Prostate gland (tissue), 2 donors: ENCODE measurements at regions not wholly inside any gene's neighbourhood (a gene's known extent, or its start where the extent isn't known, plus 50 kb on each side); places are given as distances from the start of the nearest gene placed in this dataset.

ENCODE experiments used
- DNase-seq: peaks from one replicate; pipeline ENCODE4 v3.0.0-alpha.2; 2019; ENCODE audit warnings: low spot score
- H3K27ac ChIP-seq, 2 donors: fragments of 200-600 bp; sonication (generic); 2 replicates each; pipeline ENCODE4 v1.5.1; 2017 to 2019
- H3K27me3 ChIP-seq: fragments of 200-600 bp; sonication (generic); replicated peaks from 2 replicates; pipeline ENCODE4 v1.5.1; 2019; ENCODE audit not compliant: insufficient read depth
- H3K36me3 ChIP-seq, 2 donors: fragments of 200-600 bp; sonication (generic); 1 replicate in 1 of 2; 2 replicates in 1 of 2; pipeline versions ENCODE4 v1.5.1 to v1.8.1; 2017 to 2019
- H3K4me1 ChIP-seq: fragments of 200-600 bp; sonication (generic); replicated peaks from 2 replicates; pipeline ENCODE4 v1.5.1; 2019
- H3K4me3 ChIP-seq, 2 donors: fragments of 200-600 bp; sonication (generic); 2 replicates each; pipeline ENCODE4 v1.5.1; 2017 to 2019
- H3K9me3 ChIP-seq: fragments of 200-600 bp; sonication (generic); 2 replicates; pipeline ENCODE4 v1.5.1; 2017
- POLR2A ChIP-seq: fragments of 450-650 bp; IDR thresholded peaks from one replicate; pipeline ENCODE4 v1.6.1; 2016; ENCODE audit warnings: antibody characterized with exemption, mild to moderate bottlenecking
- POLR2AphosphoS5 ChIP-seq: sonication (generic); formaldehyde crosslinking; IDR thresholded peaks from one replicate; pipeline ENCODE4 v1.6.1; 2017; ENCODE audit warnings: antibody characterized with exemption
- WGBS: methylation state at CpG from one replicate; pipeline ENCODE4 v1.1.5; 2018; 5-methylcytosine and 5-hydroxymethylcytosine counted together
- intact Hi-C: fragments of 100-400 bp; cut with DNase I; formaldehyde crosslinking; loops from one replicate; pipeline ENCODE4 v1.14.2; 2022
- TF ChIP-seq, protein P1 (sequence below), 4 experiments: fragments of 200-600 bp in 2 of 4; fragments of 450-650 bp in 2 of 4; sonication (generic) in 2 of 4; IDR thresholded peaks; 1 replicate in 3 of 4; 2 replicates in 1 of 4; pipeline ENCODE4 v1.5.1; 2016 to 2019; ENCODE audit warnings: antibody characterized with exemption in 4 of 4, mild to moderate bottlenecking in 2 of 4, moderate library complexity in 2 of 4

DNA sequence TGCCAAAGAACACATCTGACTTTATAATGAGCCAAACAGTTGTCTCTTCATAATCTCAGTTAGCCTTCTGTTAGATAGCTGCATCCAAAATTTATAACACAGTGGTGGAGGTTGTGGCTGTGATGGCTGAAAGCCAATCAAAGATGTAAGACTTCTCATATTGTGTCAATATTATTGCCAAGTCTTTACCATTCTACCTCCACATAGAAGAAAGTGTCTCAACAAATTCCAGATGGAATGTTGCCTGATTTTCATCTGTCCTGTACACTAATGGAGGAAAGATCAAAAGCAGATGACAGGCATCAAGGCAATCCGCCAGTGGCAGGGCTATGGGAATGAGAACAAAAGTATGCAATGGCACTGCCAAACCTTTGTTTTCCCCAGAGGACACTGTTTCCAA lies 813.1 kb upstream of the NOVA1 start:
- TF ChIP-seq, protein P1, sequence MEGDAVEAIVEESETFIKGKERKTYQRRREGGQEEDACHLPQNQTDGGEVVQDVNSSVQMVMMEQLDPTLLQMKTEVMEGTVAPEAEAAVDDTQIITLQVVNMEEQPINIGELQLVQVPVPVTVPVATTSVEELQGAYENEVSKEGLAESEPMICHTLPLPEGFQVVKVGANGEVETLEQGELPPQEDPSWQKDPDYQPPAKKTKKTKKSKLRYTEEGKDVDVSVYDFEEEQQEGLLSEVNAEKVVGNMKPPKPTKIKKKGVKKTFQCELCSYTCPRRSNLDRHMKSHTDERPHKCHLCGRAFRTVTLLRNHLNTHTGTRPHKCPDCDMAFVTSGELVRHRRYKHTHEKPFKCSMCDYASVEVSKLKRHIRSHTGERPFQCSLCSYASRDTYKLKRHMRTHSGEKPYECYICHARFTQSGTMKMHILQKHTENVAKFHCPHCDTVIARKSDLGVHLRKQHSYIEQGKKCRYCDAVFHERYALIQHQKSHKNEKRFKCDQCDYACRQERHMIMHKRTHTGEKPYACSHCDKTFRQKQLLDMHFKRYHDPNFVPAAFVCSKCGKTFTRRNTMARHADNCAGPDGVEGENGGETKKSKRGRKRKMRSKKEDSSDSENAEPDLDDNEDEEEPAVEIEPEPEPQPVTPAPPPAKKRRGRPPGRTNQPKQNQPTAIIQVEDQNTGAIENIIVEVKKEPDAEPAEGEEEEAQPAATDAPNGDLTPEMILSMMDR (IDR thresholded peaks at IDR 0.05), result no peak
- TF ChIP-seq POLR2A (no peak), POLR2AphosphoS5 (no peak)
- Histone ChIP-seq H3K4me1 (no peaks in the 10 kb centered on the region), H3K27me3 (no peaks in the 10 kb centered on the region), H3K36me3 (no peaks in the 10 kb centered on the region), H3K27ac (no peak overlapping the region), H3K9me3 (no peaks in the 10 kb centered on the region), H3K4me3 (no peak overlapping the region)
- DNase-seq, result no peak
- 15% methylated on average over 1 of the region's 1 CpG for WGBS
- intact Hi-C loops, result no loop called here

- Histone ChIP-seq H3K36me3 (no peaks in the 10 kb centered on the region), H3K27me3 (no peaks in the 10 kb centered on the region), H3K4me3 (no peak overlapping the region), H3K4me1 (no peaks in the 10 kb centered on the region), H3K27ac (no peak overlapping the region), H3K9me3 (no peaks in the 10 kb centered on the region)
- WGBS, result 93% methylated on average over 4 of the region's 4 CpGs
- no peak for TF ChIP-seq POLR2A
- TF ChIP-seq, protein P1 (IDR thresholded peaks at IDR 0.05), result no peak
- TF ChIP-seq POLR2AphosphoS5, result no peak
- DNase-seq, result no peak
- intact Hi-C loops, result no loop called here
Observed at GRCh38 chr14:27427796-27428195, 830.0 kb upstream of the NOVA1 start.

DNA sequence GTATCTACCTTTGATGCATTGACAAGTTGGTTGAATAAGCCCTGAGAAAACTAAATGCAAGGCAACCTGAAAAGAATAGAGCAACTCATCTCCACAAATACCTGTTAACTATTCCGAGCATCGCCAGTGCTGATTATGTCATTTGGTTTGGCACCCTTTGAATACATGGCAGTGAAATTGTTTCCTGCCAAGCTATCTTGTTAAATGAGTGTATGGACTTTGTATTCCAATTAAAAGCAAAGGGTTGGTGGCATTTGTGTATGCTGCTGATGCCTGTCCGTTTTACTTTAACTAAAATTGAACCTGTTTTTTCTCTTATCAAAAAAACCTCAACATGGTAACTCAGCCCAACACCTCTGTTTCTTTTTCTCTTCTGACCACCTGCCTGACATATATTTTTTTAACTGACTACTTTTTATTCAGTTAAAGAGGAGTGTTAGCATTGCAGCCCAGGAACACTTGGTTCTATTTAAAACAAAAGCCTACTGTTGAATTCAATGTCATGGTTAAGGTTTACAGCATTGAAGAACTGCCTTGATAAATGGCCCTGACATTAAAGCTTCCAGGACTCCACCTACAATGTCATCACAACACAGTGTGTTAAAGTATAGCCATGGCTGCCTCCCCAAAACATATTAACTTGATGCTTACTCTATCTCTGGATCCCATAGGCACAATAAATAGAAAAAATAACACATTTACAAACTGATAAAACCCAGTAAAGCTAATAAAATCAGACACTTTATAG lies 838.3 kb upstream of the NOVA1 start:
- H3K27me3 ChIP-seq, result no peaks in the 10 kb centered on the region
- 43% methylated on average over 3 of the region's 3 CpGs for WGBS
- intact Hi-C loops, result no loop called here
- H3K4me3 ChIP-seq, result no peak overlapping the region
- H3K9me3 ChIP-seq, result no peaks in the 10 kb centered on the region
- no peak for TF ChIP-seq POLR2AphosphoS5
- TF ChIP-seq, protein P1 (IDR thresholded peaks at IDR 0.05), result no peak
- no peak for TF ChIP-seq POLR2A
- no peaks in the 10 kb centered on the region for H3K4me1 ChIP-seq
- no peak overlapping the region for H3K27ac ChIP-seq
- DNase-seq, result no peak
- H3K36me3 ChIP-seq, result no peaks in the 10 kb centered on the region

DNA sequence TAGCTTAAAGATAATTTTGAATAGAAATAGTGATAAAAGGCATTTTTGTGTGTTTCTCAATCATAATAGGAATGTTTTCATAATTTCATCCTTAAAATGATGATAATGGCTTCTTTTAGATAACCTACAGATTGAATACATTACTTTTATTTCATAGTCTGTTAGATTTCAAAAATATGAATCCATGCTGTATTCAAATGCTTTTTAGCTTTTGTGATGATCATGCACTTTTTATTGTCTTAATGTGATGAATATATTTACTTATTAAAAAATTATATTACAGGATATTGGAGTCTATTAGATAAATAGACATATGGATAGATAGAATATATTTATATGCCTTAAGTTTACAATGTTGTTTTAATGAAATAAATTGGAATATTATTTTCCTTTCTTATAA lies 886.8 kb upstream of the NOVA1 start:
- Histone ChIP-seq H3K27me3 (no peaks in the 10 kb centered on the region), H3K27ac (no peak overlapping the region), H3K9me3 (no peaks in the 10 kb centered on the region), H3K4me3 (no peak overlapping the region), H3K36me3 (no peaks in the 10 kb centered on the region), H3K4me1 (no peaks in the 10 kb centered on the region)
- TF ChIP-seq, protein P1 (IDR thresholded peaks at IDR 0.05), result no peak
- TF ChIP-seq POLR2AphosphoS5 (no peak), POLR2A (no peak)
- DNase-seq, result no peak
- intact Hi-C loops, result no loop called here

GRCh38 chr14:27485193-27485592 lies 887.4 kb upstream of the NOVA1 start:
- intact Hi-C loops, result no loop called here
- H3K36me3 ChIP-seq, result no peaks in the 10 kb centered on the region

More at GRCh38 chr14:27485193-27485592, 887.4 kb upstream of the NOVA1 start:
- Histone ChIP-seq H3K4me1 (no peaks in the 10 kb centered on the region), H3K27ac (no peak overlapping the region), H3K27me3 (no peaks in the 10 kb centered on the region), H3K4me3 (no peak overlapping the region), H3K9me3 (no peaks in the 10 kb centered on the region)
- TF ChIP-seq POLR2AphosphoS5, result no peak
- TF ChIP-seq POLR2A, result no peak
- TF ChIP-seq, protein P1 (IDR thresholded peaks at IDR 0.05), result no peak
- no peak for DNase-seq
